ENCODE measurements at regions not wholly inside any gene's neighbourhood (a gene's known extent, or its start where the extent isn't known, plus 50 kb on each side); places are given as distances from the start of the nearest gene placed in this dataset.

GRCh38 chr1:91138959-91139358, 117.1 kb upstream of the ZNF644 start:
- H3K4me1 ChIP-seq, result no peaks in the 10 kb centered on the region
- no peaks in the 10 kb centered on the region for H3K36me3 ChIP-seq
- TF ChIP-seq CTCF (IDR thresholded peaks at IDR 0.05; ENCODE audit: low read depth, low read length), result no peak
- H3K9me3 ChIP-seq, result no peaks in the 10 kb centered on the region
- no peaks in the 10 kb centered on the region for H3K27me3 ChIP-seq
- H3K4me3 ChIP-seq (ENCODE audit: low read depth, low read length), result no peak overlapping the region
- no peak for DNase-seq

- Histone ChIP-seq H3K9me3 (no peaks in the 10 kb centered on the region), H3K4me1 (no peaks in the 10 kb centered on the region), H3K36me3 (no peaks in the 10 kb centered on the region), H3K27me3 (no peaks in the 10 kb centered on the region), H3K4me3 (ENCODE audit: low read depth, low read length) (no peak overlapping the region)
- DNase-seq, result no peak
- no peak for TF ChIP-seq CTCF (IDR thresholded peaks at IDR 0.05; ENCODE audit: low read depth, low read length)
These were observed 115.5 kb upstream of the ZNF644 start for GRCh38 chr1:91137173-91137852.

DNA sequence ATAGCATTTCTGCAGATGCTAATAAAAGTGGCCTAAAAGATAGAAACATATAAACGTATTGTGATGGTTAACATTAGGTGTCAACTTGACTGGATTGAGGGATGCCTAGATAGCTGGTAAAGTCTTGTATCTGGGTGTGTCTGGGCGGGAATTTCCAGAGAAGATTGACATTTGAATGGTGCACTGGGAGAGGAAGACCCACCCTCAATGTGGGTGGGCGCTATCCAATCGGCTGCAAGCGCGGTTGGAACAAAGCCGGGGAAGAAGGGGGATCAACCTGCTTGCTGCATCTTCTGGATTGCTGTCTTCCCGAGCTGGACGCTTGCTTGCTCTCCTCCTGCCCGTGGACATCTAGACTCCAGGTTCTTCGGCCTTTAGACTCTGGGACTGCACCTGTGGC, 114.0 kb upstream of the ZNF644 start:
- Histone ChIP-seq H3K4me1 (no peaks in the 10 kb centered on the region), H3K9me3 (no peaks in the 10 kb centered on the region), H3K4me3 (ENCODE audit: low read depth, low read length) (no peak overlapping the region), H3K36me3 (no peaks in the 10 kb centered on the region), H3K27me3 (no peaks in the 10 kb centered on the region)
- DNase-seq, result no peak
- no peak for TF ChIP-seq CTCF (IDR thresholded peaks at IDR 0.05; ENCODE audit: low read depth, low read length)

DNA sequence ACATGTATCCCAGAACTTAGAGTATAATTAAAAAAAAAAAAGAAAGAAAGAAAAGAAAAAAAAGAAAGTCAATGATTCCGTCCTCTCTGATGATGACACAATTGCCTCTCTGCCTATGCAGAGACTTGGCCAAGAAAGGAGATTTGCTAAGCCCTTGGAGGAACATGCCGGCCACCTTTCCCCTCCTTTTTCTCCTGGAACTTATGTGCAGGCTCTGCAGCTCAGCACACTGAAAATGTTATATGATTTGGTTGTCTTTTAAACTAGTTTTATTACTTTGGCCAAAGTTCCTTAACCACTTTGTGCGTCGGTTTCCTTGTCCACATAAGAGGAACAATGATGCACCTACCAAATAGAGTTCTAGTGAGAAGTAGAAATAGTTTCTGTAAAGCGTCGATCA, 111.4 kb upstream of the ZNF644 start:
- H3K9me3 ChIP-seq, result no peaks in the 10 kb centered on the region
- no peak for DNase-seq
- no peaks in the 10 kb centered on the region for H3K36me3 ChIP-seq
- H3K4me3 ChIP-seq (ENCODE audit: low read depth, low read length), result no peak overlapping the region
- no peak for TF ChIP-seq CTCF (IDR thresholded peaks at IDR 0.05; ENCODE audit: low read depth, low read length)
- no peaks in the 10 kb centered on the region for H3K27me3 ChIP-seq
- H3K4me1 ChIP-seq, result no peaks in the 10 kb centered on the region

DNA sequence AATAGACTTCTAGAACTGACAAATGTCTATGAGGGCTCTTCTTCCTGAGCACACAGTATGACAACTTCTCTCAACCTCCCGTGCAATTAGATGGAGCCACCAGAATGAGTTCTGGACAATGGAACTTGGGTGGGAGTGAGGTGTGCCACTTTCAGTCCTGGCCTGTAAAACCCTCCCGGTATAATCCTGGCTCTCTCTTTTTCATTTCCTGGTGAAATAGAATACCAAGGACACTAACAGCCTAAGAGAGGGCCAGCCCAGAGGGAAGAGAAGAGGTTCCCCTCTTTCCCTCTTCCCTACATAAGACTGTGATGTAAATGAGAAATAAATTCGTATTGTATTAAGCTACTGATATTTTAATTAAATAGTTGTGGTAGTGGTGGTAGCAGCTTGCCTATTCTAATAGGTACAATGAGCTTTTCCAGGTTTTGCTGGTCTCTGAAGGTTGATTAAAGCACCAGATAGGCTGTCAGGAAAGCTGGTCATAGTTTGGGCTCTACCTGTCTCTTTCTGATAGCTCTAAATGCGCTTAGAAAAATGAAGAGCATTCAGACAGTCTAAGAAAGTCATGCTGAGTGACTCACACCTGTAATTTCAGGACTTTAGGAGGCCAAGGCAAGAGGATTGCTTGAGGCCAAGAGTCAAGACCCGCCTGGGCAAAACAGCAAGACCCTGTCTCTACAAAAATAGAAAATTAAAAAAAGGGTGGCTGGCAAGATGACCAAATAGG, 108.6 kb upstream of the ZNF644 start:
- H3K27me3 ChIP-seq, result no peaks in the 10 kb centered on the region
- H3K4me3 ChIP-seq (ENCODE audit: low read depth, low read length), result no peak overlapping the region
- H3K9me3 ChIP-seq, result no peaks in the 10 kb centered on the region
- H3K4me1 ChIP-seq, result no peaks in the 10 kb centered on the region
- no peak for TF ChIP-seq CTCF (IDR thresholded peaks at IDR 0.05; ENCODE audit: low read depth, low read length)
- no peak for DNase-seq
- no peaks in the 10 kb centered on the region for H3K36me3 ChIP-seq

DNA sequence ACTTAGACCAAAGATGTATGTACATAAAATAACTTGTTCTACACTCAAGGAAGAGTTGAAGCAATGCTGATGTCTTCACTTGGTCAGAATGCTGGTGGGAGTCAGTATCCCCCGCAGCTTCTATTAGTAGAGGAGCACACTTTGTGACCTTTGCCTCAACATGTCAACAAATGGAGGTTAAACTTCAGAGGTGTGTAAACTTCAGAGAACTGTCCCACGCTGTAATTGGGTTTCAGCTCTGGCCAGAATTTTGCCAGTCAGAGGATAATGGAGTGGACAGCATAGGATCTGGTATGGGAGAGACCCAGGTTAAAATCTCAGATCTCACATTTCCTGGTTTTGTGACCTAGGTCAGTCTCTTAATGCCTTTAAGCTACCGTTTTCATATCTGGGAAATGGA, 107.6 kb upstream of the ZNF644 start:
- no peaks in the 10 kb centered on the region for H3K9me3 ChIP-seq
- H3K4me1 ChIP-seq, result no peaks in the 10 kb centered on the region
- H3K36me3 ChIP-seq, result no peaks in the 10 kb centered on the region
- DNase-seq, result no peak
- no peak overlapping the region for H3K4me3 ChIP-seq (ENCODE audit: low read depth, low read length)
- H3K27me3 ChIP-seq, result no peaks in the 10 kb centered on the region
- no peak for TF ChIP-seq CTCF (IDR thresholded peaks at IDR 0.05; ENCODE audit: low read depth, low read length)
